GM13977 (cell line): ENCODE measurements at regions not wholly inside any gene's neighbourhood (a gene's known extent, or its start where the extent isn't known, plus 50 kb on each side); places are given as distances from the start of the nearest gene placed in this dataset.

Source experiments
- DNase-seq: peaks from one replicate; pipeline ENCODE4 v3.0.0; 2012; ENCODE audit warnings: low spot score
- CTCF ChIP-seq: IDR thresholded peaks from 2 replicates; pipeline ENCODE4 v1.5.1; 2012; ENCODE audit warnings: mild to moderate bottlenecking, control low read depth; ENCODE audit not compliant: insufficient read depth; ENCODE audit errors: extremely low read depth, missing control alignments
- in situ Hi-C: fragments of 300-500 bp; cut with MboI; formaldehyde crosslinking; loops from one replicate; pipeline ENCODE4 v1.12.0; 2022; ENCODE audit warnings: low sequenced_read_pairs, low pct_unique_long_range_greater_than_20kb, mixed read lengths, inconsistent platforms; ENCODE audit not compliant: unreplicated experiment

- TF ChIP-seq CTCF = no peak
- in situ Hi-C loops = no loop called here
- DNase-seq = no peak
These were observed 122.6 kb upstream of the IRX2 start for GRCh38 chr5:2874099-2874498.

- TF ChIP-seq CTCF = no peak
- in situ Hi-C loops = no loop called here
- no peak for DNase-seq
These were observed 121.2 kb upstream of the IRX2 start for GRCh38 chr5:2872676-2873075.

- no peak for TF ChIP-seq CTCF
- no peak for DNase-seq
- in situ Hi-C loops = no loop called here
These were observed 119.8 kb upstream of the IRX2 start for GRCh38 chr5:2871282-2871681.

GRCh38 chr5:2869471-2869870, 118.0 kb upstream of the IRX2 start:
- no peak for TF ChIP-seq CTCF
- DNase-seq = no peak
- in situ Hi-C loops = no loop called here

GRCh38 chr5:2867373-2867933, 116.0 kb upstream of the IRX2 start:
- in situ Hi-C loops = no loop called here
- no peak for TF ChIP-seq CTCF
- DNase-seq = no peak

- TF ChIP-seq CTCF = no peak
- no peak for DNase-seq
- in situ Hi-C loops = no loop called here
These were observed 115.3 kb upstream of the IRX2 start for GRCh38 chr5:2866662-2867372.
